ENCODE measurements at regions not wholly inside any gene's neighbourhood (a gene's known extent, or its start where the extent isn't known, plus 50 kb on each side); places are given as distances from the start of the nearest gene placed in this dataset.
"Not testable (repeated sequence)": the region's sequence is repeated elsewhere in the genome, so short reads cannot be mapped to it uniquely, and the experiment has no call there.

DNA sequence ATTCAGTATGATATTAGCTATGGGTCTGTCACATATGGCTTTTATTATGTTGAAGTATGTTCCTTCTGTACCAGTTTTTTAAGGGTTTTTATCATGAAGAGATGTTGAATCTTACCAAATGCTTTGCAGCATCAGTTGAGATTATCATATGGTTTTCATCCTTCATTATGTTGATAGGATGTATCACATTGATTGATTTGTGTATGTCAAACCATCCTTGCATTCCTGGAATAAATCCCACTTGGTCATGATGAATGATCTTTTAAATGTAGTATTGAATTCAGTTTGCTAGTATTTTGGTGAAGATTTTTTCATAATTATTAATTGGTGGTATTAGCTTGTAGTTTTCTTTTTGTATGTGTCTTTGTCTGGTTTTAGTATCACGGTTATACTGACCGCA is 185.9 kb downstream of the MBL2 start:
- no peaks in the 10 kb centered on the region for H3K36me3 ChIP-seq (ENCODE audit: control insufficient read depth in 4 of 4, insufficient read depth in 4 of 4, low read length in 3 of 4)
- POLR2A ChIA-PET = no interaction called here
- no CpG with 5 or more reads among the region's 2 CpGs for whole genome bisulfite sequencing (ENCODE audit: insufficient coverage)
- CTCF ChIA-PET = no interaction called here
- no peak for DNase-seq
- peaks cover 0 to 19% (median 2%) of the 10 kb centered on the region in 5 experiments for H3K9me3 ChIP-seq (ENCODE audit: control extremely low read depth in 1 of 5, control insufficient read depth in 4 of 5, insufficient read depth in 2 of 5, low read depth in 1 of 5, low read length in 4 of 5)
- no peaks in the 10 kb centered on the region for H3K4me1 ChIP-seq (ENCODE audit: control extremely low read depth in 1 of 4, control insufficient read depth in 4 of 4, insufficient read depth in 4 of 4, low read length in 3 of 4)
- H3K27ac ChIP-seq (ENCODE audit: insufficient read depth in 1 of 2, low read depth in 1 of 2, low read length in 2 of 2, poor library complexity in 1 of 2, severe bottlenecking in 2 of 2) = no peak overlapping the region
- no peak overlapping the region for H3K4me3 ChIP-seq (ENCODE audit: control insufficient read depth in 1 of 7, extremely low read depth in 1 of 7, insufficient read depth in 4 of 7, low read depth in 2 of 7, low read length in 6 of 7)
- no peaks in the 10 kb centered on the region for H3K27me3 ChIP-seq (replicated peaks in 2 of 5; ENCODE audit: control insufficient read depth in 4 of 5, insufficient read depth in 5 of 5, low read length in 4 of 5)

DNA sequence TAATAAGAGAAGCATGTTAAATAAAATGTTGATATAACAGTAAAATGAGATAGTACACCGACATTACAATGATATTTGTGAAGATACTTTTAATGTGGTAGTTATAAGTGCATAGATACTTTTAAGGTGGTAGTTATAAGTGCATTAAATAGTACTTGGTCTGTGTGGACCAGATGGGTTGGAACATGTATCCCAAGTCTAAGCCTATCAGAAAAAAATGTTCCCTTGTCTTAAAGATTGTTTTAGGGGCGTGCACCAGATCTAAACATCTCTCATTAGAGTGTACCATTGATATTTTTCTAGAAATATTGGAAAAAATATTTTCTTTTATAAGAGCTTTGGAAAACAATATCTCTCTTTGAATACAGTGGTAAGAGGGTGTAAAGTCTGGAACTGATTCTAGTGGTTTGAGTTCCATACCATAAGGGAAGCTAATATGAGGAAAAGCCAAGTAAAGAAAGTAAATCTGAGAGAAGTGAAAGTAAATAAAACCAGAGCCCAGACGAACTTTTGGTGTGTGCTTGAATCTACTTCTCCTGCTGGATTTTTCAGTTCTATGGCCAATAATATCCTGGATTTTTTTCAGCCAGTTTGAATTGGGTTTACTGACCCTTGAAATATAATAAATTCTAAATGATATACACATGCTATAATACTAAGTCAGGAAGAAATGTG is 175.3 kb downstream of the MBL2 start:
- ChIA-PET CTCF (no interaction called here), POLR2A (no interaction called here)
- H3K27me3 ChIP-seq (replicated peaks in 2 of 5; ENCODE audit: control insufficient read depth in 4 of 5, insufficient read depth in 5 of 5, low read length in 4 of 5) = no peaks in the 10 kb centered on the region
- no peaks in the 10 kb centered on the region for H3K36me3 ChIP-seq (ENCODE audit: control insufficient read depth in 4 of 4, insufficient read depth in 4 of 4, low read length in 3 of 4)
- H3K4me1 ChIP-seq (ENCODE audit: control extremely low read depth in 1 of 4, control insufficient read depth in 4 of 4, insufficient read depth in 4 of 4, low read length in 3 of 4) = peaks cover 0 to 4% (median 0%) of the 10 kb centered on the region in 4 experiments
- H3K4me3 ChIP-seq (ENCODE audit: control insufficient read depth in 1 of 7, extremely low read depth in 1 of 7, insufficient read depth in 4 of 7, low read depth in 2 of 7, low read length in 6 of 7) = peak overlapping the region in 2 of 7 experiments; percentile 23 to 29
- H3K27ac ChIP-seq (ENCODE audit: insufficient read depth in 1 of 2, low read depth in 1 of 2, low read length in 2 of 2, poor library complexity in 1 of 2, severe bottlenecking in 2 of 2) = no peak overlapping the region
- no peak for DNase-seq
- no peaks in the 10 kb centered on the region for H3K9me3 ChIP-seq (ENCODE audit: control extremely low read depth in 1 of 5, control insufficient read depth in 4 of 5, insufficient read depth in 2 of 5, low read depth in 1 of 5, low read length in 4 of 5)
- WGBS (ENCODE audit: insufficient coverage) = 100% methylated on average over 1 of the region's 3 CpGs

DNA sequence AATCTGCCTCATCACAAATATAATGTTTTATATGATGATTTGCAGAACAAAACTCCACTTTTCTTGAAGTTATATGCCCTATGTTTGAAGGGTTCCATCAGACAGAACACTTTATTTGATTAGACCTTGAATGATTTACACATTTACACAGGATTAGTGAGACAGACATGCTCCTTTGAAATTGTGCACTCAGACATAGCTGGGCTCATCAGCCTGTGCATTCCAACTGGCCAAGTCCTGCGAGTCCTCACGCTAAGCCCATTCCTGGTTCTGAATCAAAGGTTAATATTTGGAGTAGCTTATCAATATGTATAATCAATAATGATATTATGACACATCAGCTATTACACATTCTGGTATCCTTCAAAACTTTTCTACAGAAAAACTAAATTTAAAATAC is 173.6 kb downstream of the MBL2 start:
- Histone ChIP-seq H3K27me3 (replicated peaks in 2 of 5; ENCODE audit: control insufficient read depth in 4 of 5, insufficient read depth in 5 of 5, low read length in 4 of 5) (no peaks in the 10 kb centered on the region), H3K27ac (ENCODE audit: insufficient read depth in 1 of 2, low read depth in 1 of 2, low read length in 2 of 2, poor library complexity in 1 of 2, severe bottlenecking in 2 of 2) (no peak overlapping the region), H3K4me3 (ENCODE audit: control insufficient read depth in 1 of 7, extremely low read depth in 1 of 7, insufficient read depth in 4 of 7, low read depth in 2 of 7, low read length in 6 of 7) (no peak overlapping the region), H3K4me1 (ENCODE audit: control extremely low read depth in 1 of 4, control insufficient read depth in 4 of 4, insufficient read depth in 4 of 4, low read length in 3 of 4) (peaks cover 0 to 4% (median 0%) of the 10 kb centered on the region in 4 experiments), H3K9me3 (ENCODE audit: control extremely low read depth in 1 of 5, control insufficient read depth in 4 of 5, insufficient read depth in 2 of 5, low read depth in 1 of 5, low read length in 4 of 5) (no peaks in the 10 kb centered on the region), H3K36me3 (ENCODE audit: control insufficient read depth in 4 of 4, insufficient read depth in 4 of 4, low read length in 3 of 4) (no peaks in the 10 kb centered on the region)
- ChIA-PET POLR2A (no interaction called here), CTCF (no interaction called here)
- WGBS (ENCODE audit: insufficient coverage) = no CpG with 5 or more reads among the region's 2 CpGs
- no peak for DNase-seq

DNA sequence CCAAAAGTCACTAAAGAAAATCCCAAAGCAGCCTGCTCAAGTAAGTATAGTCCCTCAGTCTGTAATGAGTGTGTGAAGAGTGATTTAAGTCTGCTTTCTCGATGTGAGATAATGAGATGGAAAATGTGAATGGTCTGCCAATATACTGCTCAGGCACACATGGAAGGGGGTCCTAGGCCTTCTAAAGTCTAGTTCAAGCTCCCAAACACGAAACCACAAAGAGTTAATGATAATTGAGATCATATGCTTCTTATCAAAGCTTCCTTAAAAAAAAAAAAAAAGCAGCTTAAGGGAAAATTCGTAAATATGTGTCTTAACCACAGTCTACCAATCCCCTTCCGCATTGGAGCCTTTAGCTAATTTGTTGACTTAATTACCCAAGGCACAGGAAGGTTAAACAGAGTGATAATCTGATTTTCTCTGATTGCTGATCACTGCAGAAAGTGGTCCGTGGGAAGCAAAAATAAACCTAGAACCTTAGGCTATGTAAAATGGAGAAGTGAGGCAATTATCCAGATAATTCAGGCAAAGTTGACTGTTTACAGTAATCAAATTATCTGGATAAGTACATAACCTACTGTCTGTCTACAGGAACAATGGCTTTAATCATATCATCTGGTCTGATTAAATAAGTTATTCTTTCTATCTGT is 172.9 kb downstream of the MBL2 start:
- no peaks in the 10 kb centered on the region for H3K27me3 ChIP-seq (replicated peaks in 2 of 5; ENCODE audit: control insufficient read depth in 4 of 5, insufficient read depth in 5 of 5, low read length in 4 of 5)
- 100% methylated on average over 1 of the region's 5 CpGs for WGBS (ENCODE audit: insufficient coverage)
- DNase-seq = no peak
- H3K4me3 ChIP-seq (ENCODE audit: control insufficient read depth in 1 of 7, extremely low read depth in 1 of 7, insufficient read depth in 4 of 7, low read depth in 2 of 7, low read length in 6 of 7) = no peak overlapping the region
- H3K36me3 ChIP-seq (ENCODE audit: control insufficient read depth in 4 of 4, insufficient read depth in 4 of 4, low read length in 3 of 4) = no peaks in the 10 kb centered on the region
- ChIA-PET CTCF (interaction anchor here (1.1 kb wide), 1 partner anchor 287 kb away, joined by 3 read pairs; no protein-coding TSS in a partner anchor), POLR2A (no interaction called here)
- H3K4me1 ChIP-seq (ENCODE audit: control extremely low read depth in 1 of 4, control insufficient read depth in 4 of 4, insufficient read depth in 4 of 4, low read length in 3 of 4) = peaks cover 0 to 4% (median 0%) of the 10 kb centered on the region in 4 experiments
- H3K27ac ChIP-seq (ENCODE audit: insufficient read depth in 1 of 2, low read depth in 1 of 2, low read length in 2 of 2, poor library complexity in 1 of 2, severe bottlenecking in 2 of 2) = no peak overlapping the region
- no peaks in the 10 kb centered on the region for H3K9me3 ChIP-seq (ENCODE audit: control extremely low read depth in 1 of 5, control insufficient read depth in 4 of 5, insufficient read depth in 2 of 5, low read depth in 1 of 5, low read length in 4 of 5)

DNA sequence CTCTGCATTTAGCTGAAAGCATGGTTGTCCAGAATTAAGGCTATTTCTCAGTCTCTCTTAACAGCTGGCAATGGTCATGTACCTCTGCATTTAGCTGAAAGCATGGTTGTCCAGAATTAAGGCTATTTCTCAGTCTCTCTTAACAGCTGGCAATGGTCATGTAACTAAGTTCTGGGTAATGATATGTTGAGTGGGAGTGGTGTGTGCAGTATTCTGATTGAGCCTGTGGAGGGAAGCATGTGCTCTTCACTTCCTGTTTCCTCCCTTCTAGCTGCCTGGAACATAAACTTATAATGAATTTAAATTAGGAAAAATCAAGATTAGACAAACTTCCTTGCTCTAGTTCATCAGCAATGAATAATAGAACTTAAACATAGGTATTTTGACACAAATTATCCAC is 168.5 kb downstream of the MBL2 start:
- H3K9me3 ChIP-seq (ENCODE audit: control extremely low read depth in 1 of 5, control insufficient read depth in 4 of 5, insufficient read depth in 2 of 5, low read depth in 1 of 5, low read length in 4 of 5); H3K27me3 ChIP-seq (replicated peaks in 2 of 5; ENCODE audit: control insufficient read depth in 4 of 5, insufficient read depth in 5 of 5, low read length in 4 of 5); H3K27ac ChIP-seq (ENCODE audit: insufficient read depth in 1 of 2, low read depth in 1 of 2, low read length in 2 of 2, poor library complexity in 1 of 2, severe bottlenecking in 2 of 2); DNase-seq; H3K4me3 ChIP-seq (ENCODE audit: control insufficient read depth in 1 of 7, extremely low read depth in 1 of 7, insufficient read depth in 4 of 7, low read depth in 2 of 7, low read length in 6 of 7); H3K4me1 ChIP-seq (ENCODE audit: control extremely low read depth in 1 of 4, control insufficient read depth in 4 of 4, insufficient read depth in 4 of 4, low read length in 3 of 4); CTCF ChIA-PET; POLR2A ChIA-PET; H3K36me3 ChIP-seq (ENCODE audit: control insufficient read depth in 4 of 4, insufficient read depth in 4 of 4, low read length in 3 of 4): not testable (repeated sequence)

DNA sequence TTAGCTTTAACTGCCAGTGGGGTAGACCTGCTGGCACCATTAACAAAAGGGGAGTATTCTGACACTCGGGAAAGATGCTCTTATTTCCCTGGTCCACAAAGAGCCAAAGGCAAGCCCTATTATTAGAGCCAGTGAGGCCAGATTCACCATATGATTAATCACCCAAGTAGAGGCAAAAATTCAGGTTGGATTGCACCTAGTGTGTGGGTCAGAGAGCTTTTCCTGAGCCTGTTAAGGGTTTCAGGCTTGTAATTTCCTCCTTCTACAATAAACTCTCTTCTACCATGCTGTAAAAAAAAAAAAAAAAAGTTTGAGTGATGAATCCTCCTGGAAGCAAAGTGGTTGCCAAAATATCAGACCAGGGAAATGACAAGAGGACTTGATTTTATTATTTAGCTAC is 163.5 kb downstream of the MBL2 start:
- no peaks in the 10 kb centered on the region for H3K4me1 ChIP-seq (ENCODE audit: control extremely low read depth in 1 of 4, control insufficient read depth in 4 of 4, insufficient read depth in 4 of 4, low read length in 3 of 4)
- no peak overlapping the region for H3K4me3 ChIP-seq (ENCODE audit: control insufficient read depth in 1 of 7, extremely low read depth in 1 of 7, insufficient read depth in 4 of 7, low read depth in 2 of 7, low read length in 6 of 7)
- no peaks in the 10 kb centered on the region for H3K9me3 ChIP-seq (ENCODE audit: control extremely low read depth in 1 of 5, control insufficient read depth in 4 of 5, insufficient read depth in 2 of 5, low read depth in 1 of 5, low read length in 4 of 5)
- no CpG with 5 or more reads among the region's 1 CpG for WGBS (ENCODE audit: insufficient coverage)
- no peak overlapping the region for H3K27ac ChIP-seq (ENCODE audit: insufficient read depth in 1 of 2, low read depth in 1 of 2, low read length in 2 of 2, poor library complexity in 1 of 2, severe bottlenecking in 2 of 2)
- DNase-seq = no peak
- no peaks in the 10 kb centered on the region for H3K27me3 ChIP-seq (replicated peaks in 2 of 5; ENCODE audit: control insufficient read depth in 4 of 5, insufficient read depth in 5 of 5, low read length in 4 of 5)
- CTCF ChIA-PET = no interaction called here
- POLR2A ChIA-PET = no interaction called here
- H3K36me3 ChIP-seq (ENCODE audit: control insufficient read depth in 4 of 4, insufficient read depth in 4 of 4, low read length in 3 of 4) = no peaks in the 10 kb centered on the region

DNA sequence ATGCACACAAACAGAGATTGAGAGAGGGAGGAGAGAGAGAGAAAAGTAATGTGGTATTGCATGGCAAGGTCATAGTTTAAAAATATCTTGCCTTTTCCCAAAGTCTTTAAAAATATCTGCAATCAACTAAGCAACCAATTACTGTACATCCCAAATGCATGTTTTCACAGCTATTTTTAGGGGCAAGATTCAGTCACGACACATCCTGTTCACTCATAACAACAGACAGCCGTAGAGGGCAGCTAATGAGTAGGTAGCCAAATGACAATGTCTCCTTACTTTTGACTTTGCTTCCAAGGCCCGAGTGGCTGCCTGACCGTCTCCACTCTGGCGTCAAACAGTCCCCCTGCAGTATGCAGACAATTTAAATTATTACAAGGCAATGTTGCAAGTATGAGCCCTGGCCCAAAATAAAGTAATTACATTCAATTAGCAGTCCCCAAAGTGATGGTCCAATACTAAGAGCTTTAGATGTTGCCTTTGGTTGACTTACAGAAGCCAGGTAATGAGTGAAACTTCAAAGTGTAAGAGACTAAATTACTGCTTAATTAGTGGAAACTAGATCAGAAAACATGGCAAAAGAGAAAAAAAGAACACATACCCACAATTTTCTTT is 162.9 kb downstream of the MBL2 start:
- H3K9me3 ChIP-seq (ENCODE audit: control extremely low read depth in 1 of 5, control insufficient read depth in 4 of 5, insufficient read depth in 2 of 5, low read depth in 1 of 5, low read length in 4 of 5) = no peaks in the 10 kb centered on the region
- no peak for DNase-seq
- H3K4me3 ChIP-seq (ENCODE audit: control insufficient read depth in 1 of 7, extremely low read depth in 1 of 7, insufficient read depth in 4 of 7, low read depth in 2 of 7, low read length in 6 of 7) = no peak overlapping the region
- H3K27ac ChIP-seq (ENCODE audit: insufficient read depth in 1 of 2, low read depth in 1 of 2, low read length in 2 of 2, poor library complexity in 1 of 2, severe bottlenecking in 2 of 2) = no peak overlapping the region
- no peaks in the 10 kb centered on the region for H3K4me1 ChIP-seq (ENCODE audit: control extremely low read depth in 1 of 4, control insufficient read depth in 4 of 4, insufficient read depth in 4 of 4, low read length in 3 of 4)
- H3K27me3 ChIP-seq (replicated peaks in 2 of 5; ENCODE audit: control insufficient read depth in 4 of 5, insufficient read depth in 5 of 5, low read length in 4 of 5) = no peaks in the 10 kb centered on the region
- H3K36me3 ChIP-seq (ENCODE audit: control insufficient read depth in 4 of 4, insufficient read depth in 4 of 4, low read length in 3 of 4) = no peaks in the 10 kb centered on the region
- CTCF ChIA-PET = no interaction called here
- WGBS (ENCODE audit: insufficient coverage) = 100% methylated on average over 3 of the region's 5 CpGs
- POLR2A ChIA-PET = no interaction called here
